HG02678 (cell line): ENCODE measurements at regions not wholly inside any gene's neighbourhood (a gene's known extent, or its start where the extent isn't known, plus 50 kb on each side); places are given as distances from the start of the nearest gene placed in this dataset.
"Not testable (repeated sequence)": the region's sequence is repeated elsewhere in the genome, so short reads cannot be mapped to it uniquely, and the experiment has no call there.

Source experiments
- ATAC-seq: cut with Tn5 transposase; IDR thresholded peaks from one replicate; pipeline ENCODE4 v1.9.1; 2021; ENCODE audit warnings: mild to moderate bottlenecking, moderate library complexity; ENCODE audit not compliant: unreplicated experiment

- no peak for ATAC-seq
Measured at GRCh38 chr14:76697246-76697905, 63.9 kb upstream of the VASH1 start.

- ATAC-seq = no peak
Measured at GRCh38 chr14:76698191-76698590, 63.1 kb upstream of the VASH1 start.

DNA sequence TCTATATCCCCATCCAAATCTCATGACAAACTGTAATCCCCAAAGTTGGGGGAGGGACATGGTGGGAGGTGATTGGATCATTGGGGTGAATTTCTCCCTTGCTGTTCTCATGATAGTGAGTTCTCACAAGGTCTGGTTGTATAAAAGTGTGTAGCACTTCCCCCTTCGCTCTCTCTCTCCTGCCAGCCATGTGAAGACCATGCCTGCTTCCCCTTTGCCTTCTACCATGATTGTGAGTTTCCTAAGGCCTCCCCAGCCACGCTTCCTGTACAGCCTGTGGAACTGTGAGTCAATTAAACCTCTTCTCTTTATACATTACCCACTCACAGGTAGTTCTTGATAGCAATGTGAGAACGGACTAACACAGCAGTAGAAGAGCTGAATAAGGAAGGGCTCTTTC, 62.6 kb upstream of the VASH1 start:
- no peak for ATAC-seq

DNA sequence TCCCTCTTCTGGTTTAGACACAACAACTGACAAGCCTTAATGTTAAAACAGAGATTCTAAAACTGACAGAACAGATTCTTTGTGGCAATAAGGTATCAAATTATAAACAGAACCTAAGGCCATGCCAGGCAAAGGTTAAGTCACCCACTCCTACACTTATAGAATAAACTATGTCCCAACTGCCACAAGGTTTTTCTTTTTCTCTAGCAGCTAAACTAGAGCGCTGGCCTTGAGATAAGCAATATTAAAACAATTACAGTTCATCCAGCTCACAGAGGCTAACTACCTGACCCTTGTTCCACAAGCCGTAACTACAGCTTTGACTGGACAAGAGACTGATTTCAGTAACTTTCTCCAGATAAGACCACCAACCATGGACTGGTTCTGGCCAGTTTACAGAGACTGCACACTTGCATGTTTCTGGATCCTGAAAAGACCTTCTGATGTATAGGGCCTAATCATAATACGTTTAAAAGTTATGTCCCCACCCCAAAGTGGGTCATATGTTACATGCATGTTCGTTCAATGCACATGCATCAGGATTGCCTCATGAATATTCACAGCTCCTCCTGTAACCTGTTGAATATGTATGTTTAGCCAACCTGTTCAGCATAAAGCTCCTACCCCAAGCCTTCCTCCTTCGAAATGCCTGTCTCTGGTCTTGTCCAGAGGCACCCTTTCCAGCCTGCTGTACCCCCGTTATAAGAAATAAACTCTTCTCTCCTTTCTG, 61.9 kb upstream of the VASH1 start:
- no peak for ATAC-seq

DNA sequence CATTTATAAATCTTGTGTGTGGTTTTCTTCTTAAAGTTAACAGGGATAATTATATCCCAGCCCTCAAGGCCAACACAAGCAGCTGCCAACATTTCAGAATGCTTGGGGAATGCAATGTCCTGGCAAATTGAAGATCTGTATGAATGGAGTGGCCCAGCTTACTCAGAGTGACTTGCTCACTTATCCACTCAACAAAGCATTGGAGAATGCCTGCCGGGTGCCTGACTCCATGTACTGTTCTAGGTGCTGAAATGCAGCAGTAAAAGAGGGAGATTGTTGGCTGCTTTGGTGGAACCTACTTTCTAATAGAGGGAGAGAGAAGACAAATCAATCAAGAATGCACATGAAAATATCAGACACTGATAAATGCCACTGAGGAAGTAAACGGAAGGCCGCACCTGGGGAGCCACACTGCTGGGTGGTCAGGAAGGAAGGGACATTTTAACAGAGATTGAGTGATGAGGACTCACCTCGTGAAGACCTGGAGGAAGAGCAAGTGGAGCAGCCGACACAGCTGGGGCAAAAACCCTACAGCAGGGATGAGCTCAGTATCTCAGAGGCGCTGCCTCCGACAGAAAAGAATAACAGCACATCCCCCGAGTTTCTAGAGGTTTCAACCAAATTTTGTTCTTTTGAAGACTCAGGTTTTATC, 61.2 kb upstream of the VASH1 start:
- ATAC-seq = no peak

DNA sequence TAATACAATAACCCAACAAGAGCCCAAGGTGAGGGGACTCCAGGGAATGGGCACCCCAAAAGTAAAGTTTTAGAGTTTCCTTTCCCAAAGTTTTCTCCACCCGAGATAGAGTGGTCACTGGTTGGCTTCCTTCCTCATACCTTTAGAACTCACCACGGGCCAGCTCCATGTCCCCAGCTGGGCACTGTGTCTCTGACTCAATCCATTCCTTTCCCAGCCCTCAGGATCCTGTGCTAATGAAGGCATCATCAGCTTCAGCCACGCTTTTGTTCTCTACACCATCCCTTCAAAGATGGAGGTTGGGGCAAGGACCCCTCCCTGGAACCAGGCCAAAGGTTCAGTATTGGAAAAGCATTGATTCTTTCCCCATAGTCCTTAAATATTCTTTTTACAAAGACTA, 59.8 kb upstream of the VASH1 start:
- no peak for ATAC-seq

- no peak for ATAC-seq
Measured at GRCh38 chr14:76701981-76702380, 59.3 kb upstream of the VASH1 start.

- ATAC-seq = no peak
Measured at GRCh38 chr14:76705214-76705613, 56.1 kb upstream of the VASH1 start.

- not testable (repeated sequence) for ATAC-seq
Measured at GRCh38 chr14:76706207-76706606, 55.1 kb upstream of the VASH1 start.

- no peak for ATAC-seq
Measured at GRCh38 chr14:76706811-76707210, 54.5 kb upstream of the VASH1 start.

GRCh38 chr14:76708028-76708427, 53.2 kb upstream of the VASH1 start:
- no peak for ATAC-seq

DNA sequence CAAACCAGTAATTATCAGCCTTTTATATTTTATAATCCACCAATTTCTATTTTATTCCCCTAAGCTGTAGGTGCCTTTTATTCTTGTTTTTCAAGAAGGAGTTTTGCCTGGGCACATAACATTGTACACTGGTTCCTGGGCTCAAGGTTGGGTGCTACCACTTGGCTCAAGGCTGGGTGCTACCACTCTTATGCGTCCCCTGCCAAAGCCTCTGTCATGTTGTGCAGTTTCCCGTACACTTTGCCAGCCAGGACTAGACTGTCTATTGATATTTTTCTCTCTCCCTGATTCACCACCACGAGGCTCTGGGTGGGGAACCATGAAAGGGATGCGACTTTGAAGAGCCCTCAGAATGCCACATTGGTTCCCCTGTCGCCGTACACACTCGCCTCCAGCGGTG, 52.5 kb upstream of the VASH1 start:
- ATAC-seq = no peak

DNA sequence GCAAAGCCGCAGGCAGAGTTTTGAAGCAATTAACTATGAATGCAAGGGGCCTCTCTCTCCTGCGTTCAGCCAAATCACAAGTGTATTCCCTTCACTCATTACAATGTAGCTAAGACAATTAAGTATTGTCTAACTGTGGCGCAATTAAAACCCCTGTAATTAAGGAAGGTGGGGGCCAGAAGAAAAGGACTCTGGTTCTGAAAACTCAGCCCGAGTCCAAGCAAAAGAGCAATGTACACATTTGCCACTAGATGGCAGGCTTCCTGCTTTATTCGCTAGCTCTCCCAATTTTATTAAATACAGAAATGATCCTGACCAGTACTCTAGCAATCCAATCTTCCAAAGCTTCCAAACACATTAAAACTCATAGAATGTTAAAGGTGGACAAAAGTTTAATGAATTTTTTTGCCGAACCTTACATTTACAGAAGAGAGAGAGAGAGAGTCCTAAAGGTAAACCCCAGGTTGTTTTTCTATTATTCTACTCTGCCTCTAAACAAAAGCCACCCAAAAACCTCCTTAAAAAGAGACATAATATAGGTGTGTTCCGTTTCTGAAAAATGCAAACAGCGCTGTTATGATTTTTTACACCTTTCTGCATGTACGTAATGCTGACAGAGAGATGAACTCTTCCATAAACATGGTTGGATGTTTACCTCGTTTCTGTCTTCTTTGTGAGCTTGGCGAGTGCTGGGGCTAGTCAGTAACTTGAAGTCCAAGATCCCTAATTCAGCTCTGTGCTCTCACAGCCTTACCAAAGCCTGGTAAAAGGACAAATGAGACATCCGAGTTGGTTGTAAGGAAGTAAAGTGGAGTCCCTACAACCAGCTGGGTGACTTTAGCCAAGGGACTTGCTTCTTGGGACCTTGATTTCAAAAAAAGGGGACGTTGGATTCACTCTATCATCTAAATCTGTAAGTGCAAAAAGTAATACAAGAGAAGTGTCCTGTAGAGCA, 50.9 kb upstream of the VASH1 start:
- ATAC-seq = no peak
